Esophagus muscularis mucosa (tissue), 4 donors: ENCODE measurements at regions not wholly inside any gene's neighbourhood (a gene's known extent, or its start where the extent isn't known, plus 50 kb on each side); places are given as distances from the start of the nearest gene placed in this dataset.

Source experiments
- EP300 ChIP-seq: sonication (generic); formaldehyde crosslinking; IDR thresholded peaks from one replicate; pipeline ENCODE4 v1.6.1; 2017; ENCODE audit warnings: antibody characterized with exemption
- POLR2A ChIP-seq: fragments of 450-650 bp; IDR thresholded peaks from one replicate; pipeline ENCODE4 v1.6.1; 2017; ENCODE audit warnings: antibody characterized with exemption, moderate library complexity, mild to moderate bottlenecking, low read depth
- POLR2AphosphoS5 ChIP-seq, 2 donors: sonication (generic); formaldehyde crosslinking; IDR thresholded peaks; one replicate each; pipeline ENCODE4 v1.6.1; 2017; ENCODE audit warnings: antibody characterized with exemption in 2 of 2
- TF ChIP-seq, protein P1 (sequence below), 3 experiments: fragments of 200-600 bp in 2 of 3; fragments of 450-650 bp in 1 of 3; sonication (generic) in 2 of 3; IDR thresholded peaks; one replicate each; pipeline ENCODE4 v1.5.1; 2017 to 2019; ENCODE audit warnings: antibody characterized with exemption in 3 of 3, mild to moderate bottlenecking in 2 of 3, moderate library complexity in 1 of 3

DNA sequence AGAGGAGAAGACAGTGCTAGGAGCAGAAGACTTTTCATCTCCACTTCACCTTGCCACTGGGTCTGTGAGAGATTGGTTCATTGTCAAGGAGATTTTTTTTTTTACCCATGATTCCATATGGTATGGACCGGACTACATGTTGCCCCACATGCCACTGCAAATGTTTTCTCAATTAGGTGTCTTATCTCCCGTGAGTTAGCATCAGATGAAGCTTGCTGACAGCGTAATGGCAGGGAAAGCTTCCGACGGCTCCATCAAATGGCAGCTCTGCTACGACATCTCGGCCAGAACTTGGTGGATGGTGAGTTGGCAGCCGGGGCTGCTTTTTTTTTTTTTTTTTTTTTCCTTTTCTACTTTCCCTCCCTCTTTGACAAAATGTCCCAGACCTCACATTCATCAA is 217.2 kb upstream of the NFIA start:
- TF ChIP-seq, protein P1, sequence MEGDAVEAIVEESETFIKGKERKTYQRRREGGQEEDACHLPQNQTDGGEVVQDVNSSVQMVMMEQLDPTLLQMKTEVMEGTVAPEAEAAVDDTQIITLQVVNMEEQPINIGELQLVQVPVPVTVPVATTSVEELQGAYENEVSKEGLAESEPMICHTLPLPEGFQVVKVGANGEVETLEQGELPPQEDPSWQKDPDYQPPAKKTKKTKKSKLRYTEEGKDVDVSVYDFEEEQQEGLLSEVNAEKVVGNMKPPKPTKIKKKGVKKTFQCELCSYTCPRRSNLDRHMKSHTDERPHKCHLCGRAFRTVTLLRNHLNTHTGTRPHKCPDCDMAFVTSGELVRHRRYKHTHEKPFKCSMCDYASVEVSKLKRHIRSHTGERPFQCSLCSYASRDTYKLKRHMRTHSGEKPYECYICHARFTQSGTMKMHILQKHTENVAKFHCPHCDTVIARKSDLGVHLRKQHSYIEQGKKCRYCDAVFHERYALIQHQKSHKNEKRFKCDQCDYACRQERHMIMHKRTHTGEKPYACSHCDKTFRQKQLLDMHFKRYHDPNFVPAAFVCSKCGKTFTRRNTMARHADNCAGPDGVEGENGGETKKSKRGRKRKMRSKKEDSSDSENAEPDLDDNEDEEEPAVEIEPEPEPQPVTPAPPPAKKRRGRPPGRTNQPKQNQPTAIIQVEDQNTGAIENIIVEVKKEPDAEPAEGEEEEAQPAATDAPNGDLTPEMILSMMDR (IDR thresholded peaks at IDR 0.05) = no peak
- no peak for TF ChIP-seq POLR2A
- no peak for TF ChIP-seq POLR2AphosphoS5 (IDR thresholded peaks at IDR 0.05)
- TF ChIP-seq EP300 = no peak
